GM10266 (cell line): ENCODE measurements at regions not wholly inside any gene's neighbourhood (a gene's known extent, or its start where the extent isn't known, plus 50 kb on each side); places are given as distances from the start of the nearest gene placed in this dataset.
A peak's percentile ranks its signal among the peaks of the same experiment; 100 is the strongest.
"Not testable (repeated sequence)": the region's sequence is repeated elsewhere in the genome, so short reads cannot be mapped to it uniquely, and the experiment has no call there.

Experiments
- DNase-seq: peaks from one replicate; pipeline ENCODE4 v3.0.0; 2012; ENCODE audit errors: extremely low spot score
- TF ChIP-seq, protein P1 (sequence below): IDR thresholded peaks from 2 replicates; pipeline ENCODE4 v1.5.1; 2012; ENCODE audit warnings: mild to moderate bottlenecking, low read depth; ENCODE audit not compliant: control insufficient read depth, insufficient read depth; ENCODE audit errors: missing control alignments

DNA sequence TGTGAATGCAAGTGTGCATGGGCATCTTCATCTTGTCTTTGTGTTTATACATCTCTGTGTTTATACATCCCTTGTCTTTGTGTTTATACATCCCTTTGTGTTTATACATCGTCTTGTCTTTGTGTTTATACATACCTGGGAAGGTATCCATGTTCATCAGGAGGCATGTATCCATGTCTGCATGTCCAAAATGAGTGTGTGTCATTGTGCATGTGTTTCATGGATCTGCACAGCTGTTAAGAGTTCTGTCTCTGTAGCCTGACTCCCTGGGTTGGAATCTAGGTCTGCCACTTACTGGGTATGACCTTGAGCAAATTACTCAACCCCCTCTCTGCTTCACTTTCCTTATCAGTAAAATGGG, 50.1 kb upstream of the SIRPA start:
- no peak for DNase-seq
- TF ChIP-seq, protein P1, sequence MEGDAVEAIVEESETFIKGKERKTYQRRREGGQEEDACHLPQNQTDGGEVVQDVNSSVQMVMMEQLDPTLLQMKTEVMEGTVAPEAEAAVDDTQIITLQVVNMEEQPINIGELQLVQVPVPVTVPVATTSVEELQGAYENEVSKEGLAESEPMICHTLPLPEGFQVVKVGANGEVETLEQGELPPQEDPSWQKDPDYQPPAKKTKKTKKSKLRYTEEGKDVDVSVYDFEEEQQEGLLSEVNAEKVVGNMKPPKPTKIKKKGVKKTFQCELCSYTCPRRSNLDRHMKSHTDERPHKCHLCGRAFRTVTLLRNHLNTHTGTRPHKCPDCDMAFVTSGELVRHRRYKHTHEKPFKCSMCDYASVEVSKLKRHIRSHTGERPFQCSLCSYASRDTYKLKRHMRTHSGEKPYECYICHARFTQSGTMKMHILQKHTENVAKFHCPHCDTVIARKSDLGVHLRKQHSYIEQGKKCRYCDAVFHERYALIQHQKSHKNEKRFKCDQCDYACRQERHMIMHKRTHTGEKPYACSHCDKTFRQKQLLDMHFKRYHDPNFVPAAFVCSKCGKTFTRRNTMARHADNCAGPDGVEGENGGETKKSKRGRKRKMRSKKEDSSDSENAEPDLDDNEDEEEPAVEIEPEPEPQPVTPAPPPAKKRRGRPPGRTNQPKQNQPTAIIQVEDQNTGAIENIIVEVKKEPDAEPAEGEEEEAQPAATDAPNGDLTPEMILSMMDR: no peak

DNA sequence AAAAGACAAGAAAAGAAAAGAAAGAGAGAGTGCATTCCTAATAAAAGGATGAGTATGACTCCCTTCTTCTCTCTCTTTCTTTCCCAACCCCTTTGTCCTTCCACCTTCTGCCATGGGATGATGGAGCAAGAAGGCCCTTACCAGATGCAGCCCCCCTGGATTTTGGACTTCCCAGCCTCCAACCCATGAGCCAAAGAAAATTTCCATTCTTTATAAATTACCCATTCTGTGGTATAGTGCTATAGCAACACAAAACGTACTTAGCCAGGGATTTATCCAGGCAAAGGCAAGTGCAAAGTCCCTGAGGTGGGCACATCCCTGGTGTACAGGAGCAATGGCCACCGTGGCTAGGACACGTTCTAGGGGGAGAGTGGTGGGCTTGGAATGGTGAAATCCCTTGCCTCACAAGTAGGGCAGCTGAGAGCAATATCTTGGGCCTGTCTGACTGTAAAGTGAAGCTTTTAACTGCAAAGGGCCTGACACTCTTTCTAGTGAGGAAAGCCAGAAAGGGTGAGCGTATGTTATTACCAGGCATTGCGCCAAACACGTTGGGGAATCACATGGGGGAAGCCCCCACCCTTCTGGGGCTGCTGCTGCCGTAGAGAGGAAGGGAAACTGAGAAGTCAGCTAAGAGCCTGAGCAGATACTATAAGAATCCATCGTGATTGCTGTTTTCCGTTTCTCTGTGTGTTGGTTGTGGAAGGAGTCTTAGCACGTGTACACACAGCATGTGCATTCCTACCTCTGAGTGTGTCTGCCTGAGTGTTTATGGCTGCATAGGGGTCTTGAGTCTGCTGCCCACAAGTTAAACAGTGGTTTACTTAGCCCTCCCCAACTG, 50.7 kb upstream of the SIRPA start:
- DNase-seq: peak; percentile 88
- TF ChIP-seq, protein P1: no peak

DNA sequence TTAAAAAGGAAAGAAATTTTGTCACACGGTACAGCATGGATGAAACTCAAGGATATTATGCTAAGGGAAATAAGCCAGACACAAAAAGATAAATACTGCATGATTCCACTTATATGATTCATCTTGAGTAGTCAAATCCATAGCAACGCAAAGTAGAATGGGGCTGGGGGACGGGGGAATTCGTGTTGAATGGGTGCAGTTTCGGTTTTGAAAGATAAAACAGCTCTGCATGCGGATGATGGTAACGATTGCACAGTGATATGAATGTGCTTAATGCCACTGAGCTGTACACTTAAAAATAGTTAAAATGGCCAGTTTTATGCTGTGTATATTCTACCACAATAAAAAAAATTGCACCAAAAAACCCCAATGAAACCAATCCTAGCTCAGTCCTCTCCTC, 52.9 kb upstream of the SIRPA start:
- DNase-seq: no peak
- TF ChIP-seq, protein P1: no peak

DNA sequence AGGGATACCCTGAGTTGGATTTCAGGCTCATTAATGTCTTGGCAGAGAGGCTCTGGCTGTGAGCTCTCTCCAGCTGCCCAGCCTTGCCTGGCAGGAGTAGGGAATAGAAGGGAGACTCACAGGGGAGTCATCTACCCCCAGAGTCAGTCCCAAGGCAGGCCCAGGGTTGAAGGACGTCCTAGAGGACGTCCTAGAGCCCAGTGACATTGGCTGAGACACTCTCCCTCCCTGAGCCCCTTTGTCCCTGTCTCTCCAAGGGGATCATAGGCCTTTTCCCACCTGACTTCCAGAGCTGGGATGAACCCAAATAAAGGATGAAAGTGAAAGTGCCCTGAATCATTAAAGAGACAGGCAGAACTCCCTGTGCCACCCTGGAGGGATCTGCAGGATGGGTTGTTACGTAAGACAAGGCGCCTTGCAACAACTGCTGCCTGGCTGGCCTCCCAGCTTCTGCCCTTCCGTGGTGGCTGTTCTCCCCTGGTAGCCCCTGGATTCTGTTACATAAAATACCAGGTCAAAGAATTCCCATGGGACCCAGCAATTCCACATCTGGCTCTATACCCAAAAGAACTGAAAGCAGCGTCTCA, 53.6 kb upstream of the SIRPA start:
- DNase-seq: no peak
- TF ChIP-seq, protein P1: no peak

DNA sequence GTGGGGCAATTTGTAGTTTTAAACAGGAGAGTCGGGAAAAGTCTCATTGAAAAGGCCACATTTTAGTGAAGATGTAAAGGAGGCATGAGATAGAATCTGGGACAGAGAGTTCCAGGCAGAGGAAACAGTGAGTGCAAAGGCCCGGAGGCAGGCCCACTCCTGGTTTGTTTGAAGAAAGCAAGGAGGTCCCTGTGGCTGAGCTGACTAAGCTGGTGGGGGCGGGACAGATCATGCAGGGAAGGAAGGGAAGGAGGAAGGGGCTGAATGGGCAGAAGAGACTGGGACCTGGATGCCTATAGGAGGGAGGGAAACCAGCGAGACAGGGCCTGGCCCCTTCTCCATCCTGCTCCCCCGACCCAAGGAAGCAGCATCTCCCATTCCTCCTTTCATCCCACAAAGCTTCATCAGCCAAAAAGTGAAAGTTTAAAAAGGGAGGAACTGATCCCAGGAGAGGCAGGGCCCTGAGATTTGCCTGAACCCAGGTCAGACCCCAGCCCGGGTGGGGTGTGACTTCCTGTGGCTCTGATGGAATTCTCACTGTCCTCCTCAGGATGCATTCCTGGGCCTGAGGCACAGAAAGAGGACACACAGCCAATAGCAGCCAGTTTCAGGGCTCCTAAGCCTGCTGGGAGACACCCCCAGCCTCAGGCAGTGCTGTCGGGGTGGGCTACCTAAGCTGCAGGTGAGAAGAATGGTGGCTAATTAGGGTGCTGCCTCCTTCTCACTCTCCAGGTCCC, 54.2 kb upstream of the SIRPA start:
- no peak for DNase-seq
- TF ChIP-seq, protein P1: no peak

DNA sequence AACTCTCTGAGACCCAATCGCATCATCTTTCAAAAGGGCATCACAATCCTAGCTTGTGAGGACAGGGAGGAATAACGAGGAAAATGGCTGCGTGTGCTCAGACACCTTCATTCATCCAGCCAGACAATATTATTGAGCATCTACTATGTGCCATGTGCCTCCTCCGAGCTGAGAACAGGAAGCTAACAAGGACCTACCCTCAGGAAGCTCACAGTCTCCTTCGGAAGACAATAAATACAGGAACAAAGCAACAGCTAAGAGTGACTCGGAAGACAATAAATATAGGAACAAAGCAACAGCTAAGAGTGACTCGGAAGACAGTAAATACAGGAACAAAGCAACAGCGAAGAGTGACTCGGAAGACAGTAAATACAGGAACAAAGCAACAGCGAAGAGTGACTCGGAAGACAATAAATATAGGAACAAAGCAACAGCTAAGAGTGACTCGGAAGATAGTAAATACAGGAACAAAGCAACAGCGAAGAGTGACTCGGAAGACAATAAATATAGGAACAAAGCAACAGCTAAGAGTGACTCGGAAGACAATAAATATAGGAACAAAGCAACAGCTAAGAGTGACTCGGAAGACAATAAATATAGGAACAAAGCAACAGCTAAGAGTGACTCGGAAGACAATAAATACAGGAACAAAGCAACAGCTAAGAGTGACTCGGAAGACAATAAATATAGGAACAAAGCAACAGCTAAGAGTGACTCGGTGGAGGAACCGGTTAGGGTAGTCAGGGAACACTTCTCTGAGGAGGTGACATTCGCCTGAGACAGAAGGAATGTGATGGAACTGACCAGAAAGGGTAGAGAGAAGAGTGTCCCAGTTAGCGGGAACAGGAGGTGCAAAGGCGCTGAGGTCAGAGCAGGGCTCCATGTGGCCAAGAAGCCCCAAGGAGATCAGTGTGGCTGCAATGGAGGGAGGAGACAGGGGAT, 55.6 kb upstream of the SIRPA start:
- not testable (repeated sequence) for DNase-seq

DNA sequence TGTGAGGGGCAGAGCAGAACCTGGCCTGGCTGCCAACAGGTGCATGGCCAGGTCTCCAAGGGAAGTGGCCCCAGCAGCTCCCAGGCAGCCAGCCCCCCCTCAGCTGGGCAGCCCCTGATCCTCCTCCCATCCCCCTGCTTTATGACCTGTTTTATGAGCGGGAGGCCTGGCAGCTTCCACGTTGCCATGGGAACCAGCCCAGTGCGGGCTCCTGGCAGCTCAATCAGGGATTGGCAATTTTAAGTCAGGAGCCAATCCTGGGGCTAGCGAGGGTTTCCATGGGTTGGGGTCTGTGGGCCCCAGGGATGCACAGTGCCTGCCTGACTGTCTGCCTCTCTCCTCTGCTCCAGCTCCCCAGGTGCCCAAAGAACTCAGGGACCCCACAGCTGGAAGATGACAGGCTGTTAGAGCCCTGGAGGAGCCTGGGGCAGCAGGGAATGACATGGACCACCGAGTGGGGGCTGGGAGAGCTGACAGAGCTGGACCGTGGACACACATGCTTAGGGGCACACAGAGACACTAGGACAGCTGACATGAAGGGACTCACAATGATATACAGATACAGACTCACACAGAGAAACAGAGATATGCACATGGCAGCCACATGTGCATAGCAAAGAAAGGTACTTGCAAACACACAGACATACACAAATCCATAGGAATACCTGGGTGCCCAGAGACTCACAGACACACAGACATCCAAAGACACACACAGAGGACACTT, 56.5 kb upstream of the SIRPA start:
- no peak for DNase-seq
- TF ChIP-seq, protein P1: no peak
